Fibroblast of lung (primary cell): ENCODE measurements at regions not wholly inside any gene's neighbourhood (a gene's known extent, or its start where the extent isn't known, plus 50 kb on each side); places are given as distances from the start of the nearest gene placed in this dataset.
A peak's percentile ranks its signal among the peaks of the same experiment; 100 is the strongest.

Source experiments
- DNase-seq, 2 donors: peaks; one replicate each; pipeline versions ENCODE4 v3.0.0 to v3.0.0-alpha.2; 2010; ENCODE audit warnings: low read depth in 2 of 2
- H2AFZ ChIP-seq: 2 replicates; pipeline ENCODE4 v1.5.1; 2012; ENCODE audit warnings: low read length, control low read depth, inconsistent platforms
- H3K27ac ChIP-seq: 2 replicates; pipeline ENCODE4 v1.5.1; 2011; ENCODE audit warnings: low read length, control low read depth; ENCODE audit not compliant: insufficient read depth
- H3K27me3 ChIP-seq: 2 replicates; pipeline ENCODE4 v1.5.1; 2011; ENCODE audit warnings: mild to moderate bottlenecking, low read length; ENCODE audit not compliant: control insufficient read depth, insufficient read depth
- H3K36me3 ChIP-seq: 2 replicates; pipeline ENCODE4 v1.5.1; 2011; ENCODE audit warnings: low read length; ENCODE audit not compliant: control insufficient read depth, insufficient read depth
- H3K4me1 ChIP-seq: 2 replicates; pipeline ENCODE4 v1.5.1; 2011; ENCODE audit warnings: low read length; ENCODE audit not compliant: control insufficient read depth, insufficient read depth; ENCODE audit errors: extremely low read depth
- H3K4me2 ChIP-seq: 2 replicates; pipeline ENCODE4 v1.5.1; 2011; ENCODE audit warnings: low read length, control low read depth; ENCODE audit not compliant: insufficient read depth; ENCODE audit errors: extremely low read depth
- H3K4me3 ChIP-seq, 4 experiments: fragments of 200-600 bp in 1 of 4; sonication (generic) in 1 of 4; replicated peaks in 1 of 4; 2 replicates each; pipeline ENCODE4 v1.5.1; 2011 to 2016; ENCODE audit warnings: low read length in 4 of 4, low read depth in 3 of 4, mild to moderate bottlenecking in 3 of 4, control low read depth in 2 of 4, inconsistent platforms in 1 of 4, mixed read lengths in 1 of 4; ENCODE audit not compliant: insufficient read depth in 1 of 4; ENCODE audit errors: control extremely low read depth in 1 of 4
- H3K79me2 ChIP-seq: 2 replicates; pipeline ENCODE4 v1.5.1; 2012; ENCODE audit warnings: mild to moderate bottlenecking, low read length, inconsistent platforms; ENCODE audit not compliant: control insufficient read depth, insufficient read depth
- H3K9ac ChIP-seq: 2 replicates; pipeline ENCODE4 v1.5.1; 2011; ENCODE audit warnings: mild to moderate bottlenecking, low read length, control low read depth; ENCODE audit not compliant: insufficient read depth
- H3K9me3 ChIP-seq: 2 replicates; pipeline ENCODE4 v1.5.1; 2012; ENCODE audit warnings: low read depth, low read length; ENCODE audit not compliant: control insufficient read depth, insufficient read depth
- H4K20me1 ChIP-seq: 2 replicates; pipeline ENCODE4 v1.5.1; 2011; ENCODE audit warnings: low read length; ENCODE audit not compliant: control insufficient read depth, insufficient read depth; ENCODE audit errors: extremely low read depth
- EZH2 ChIP-seq: IDR thresholded peaks from 2 replicates; pipeline ENCODE4 v1.5.1; 2012; ENCODE audit warnings: low read length, control low read depth, mild to moderate bottlenecking; ENCODE audit errors: missing control alignments
- TF ChIP-seq, protein P1 (sequence below), 2 donors: IDR thresholded peaks in 1 of 2; conservative IDR thresholded peaks in 1 of 2; 1 replicate in 1 of 2; 2 replicates in 1 of 2; pipeline ENCODE4 v1.5.1; 2011 to 2012; ENCODE audit warnings: low read length in 2 of 2, control low read depth in 1 of 2, inconsistent platforms in 1 of 2, low read depth in 1 of 2, mild to moderate bottlenecking in 1 of 2

DNA sequence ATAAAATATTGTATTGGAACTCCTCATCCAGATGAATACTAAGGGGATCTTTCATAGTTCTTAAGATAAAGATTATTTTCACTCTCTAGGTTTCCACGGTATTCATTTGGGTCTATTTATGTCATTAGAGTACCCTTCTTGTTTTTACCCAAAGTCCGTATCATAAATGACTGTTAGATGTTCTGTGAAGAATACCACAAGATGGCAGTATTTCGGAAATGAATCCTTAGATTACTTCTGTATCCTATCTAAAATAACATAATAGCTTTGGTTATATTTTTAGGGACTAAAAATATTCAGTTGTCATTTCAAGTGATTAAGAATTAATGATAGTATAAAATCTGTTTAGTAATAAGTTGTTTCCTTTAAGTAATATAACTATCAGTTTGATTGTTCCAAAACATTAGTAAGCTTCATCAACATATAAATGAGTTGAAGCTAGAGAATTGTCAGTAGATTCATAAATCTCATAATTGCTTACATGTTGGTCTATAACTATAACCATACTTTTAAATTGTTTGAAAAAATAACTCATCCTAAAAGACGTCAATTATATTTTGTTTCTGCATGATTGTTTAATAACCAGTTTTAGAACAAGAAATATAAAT lies 337.5 kb upstream of the KCND2 start:
- H3K4me3 ChIP-seq: no peak overlapping the region
- DNase-seq: peak; percentile 25 to 79
- no peak overlapping the region for H3K9ac ChIP-seq
- no peak overlapping the region for H2AFZ ChIP-seq
- H3K27me3 ChIP-seq: no peaks in the 10 kb centered on the region
- no peak overlapping the region for H3K27ac ChIP-seq
- no peaks in the 10 kb centered on the region for H4K20me1 ChIP-seq
- H3K9me3 ChIP-seq: no peaks in the 10 kb centered on the region
- H3K36me3 ChIP-seq: no peaks in the 10 kb centered on the region
- TF ChIP-seq EZH2: no peak
- TF ChIP-seq, protein P1, sequence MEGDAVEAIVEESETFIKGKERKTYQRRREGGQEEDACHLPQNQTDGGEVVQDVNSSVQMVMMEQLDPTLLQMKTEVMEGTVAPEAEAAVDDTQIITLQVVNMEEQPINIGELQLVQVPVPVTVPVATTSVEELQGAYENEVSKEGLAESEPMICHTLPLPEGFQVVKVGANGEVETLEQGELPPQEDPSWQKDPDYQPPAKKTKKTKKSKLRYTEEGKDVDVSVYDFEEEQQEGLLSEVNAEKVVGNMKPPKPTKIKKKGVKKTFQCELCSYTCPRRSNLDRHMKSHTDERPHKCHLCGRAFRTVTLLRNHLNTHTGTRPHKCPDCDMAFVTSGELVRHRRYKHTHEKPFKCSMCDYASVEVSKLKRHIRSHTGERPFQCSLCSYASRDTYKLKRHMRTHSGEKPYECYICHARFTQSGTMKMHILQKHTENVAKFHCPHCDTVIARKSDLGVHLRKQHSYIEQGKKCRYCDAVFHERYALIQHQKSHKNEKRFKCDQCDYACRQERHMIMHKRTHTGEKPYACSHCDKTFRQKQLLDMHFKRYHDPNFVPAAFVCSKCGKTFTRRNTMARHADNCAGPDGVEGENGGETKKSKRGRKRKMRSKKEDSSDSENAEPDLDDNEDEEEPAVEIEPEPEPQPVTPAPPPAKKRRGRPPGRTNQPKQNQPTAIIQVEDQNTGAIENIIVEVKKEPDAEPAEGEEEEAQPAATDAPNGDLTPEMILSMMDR (conservative IDR thresholded peaks at IDR 0.05 in 1 of 2, IDR thresholded peaks at IDR 0.05 in 1 of 2; ENCODE audit: low read depth in 1 of 2, low read length in 2 of 2): peak in 1 of 2 donors; percentile 35
- H3K4me1 ChIP-seq: no peaks in the 10 kb centered on the region
- H3K79me2 ChIP-seq: no peaks in the 10 kb centered on the region
- no peak overlapping the region for H3K4me2 ChIP-seq

DNA sequence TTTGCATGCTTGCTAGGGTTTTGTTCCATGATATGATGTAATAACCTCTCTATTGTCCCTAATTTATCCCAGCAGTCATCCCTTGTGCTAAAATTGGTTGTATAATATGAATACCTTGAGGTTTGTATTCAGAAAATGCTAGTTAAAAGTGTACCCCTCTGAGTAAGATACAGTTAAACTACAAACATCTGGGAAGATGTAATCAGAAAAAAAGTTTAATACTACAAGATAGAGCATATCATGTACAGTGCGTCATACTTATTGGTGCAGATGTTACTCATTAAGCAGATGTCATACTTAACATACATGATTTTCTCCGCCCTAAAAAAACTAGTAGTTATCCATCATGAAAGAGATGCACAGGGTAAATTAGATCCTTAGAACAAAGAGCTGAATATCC lies 336.1 kb upstream of the KCND2 start:
- no peaks in the 10 kb centered on the region for H3K9me3 ChIP-seq
- no peak for TF ChIP-seq EZH2
- TF ChIP-seq, protein P1 (conservative IDR thresholded peaks at IDR 0.05 in 1 of 2, IDR thresholded peaks at IDR 0.05 in 1 of 2; ENCODE audit: low read depth in 1 of 2, low read length in 2 of 2): no peak
- no peak overlapping the region for H2AFZ ChIP-seq
- H3K36me3 ChIP-seq: no peaks in the 10 kb centered on the region
- no peak overlapping the region for H3K4me3 ChIP-seq
- H3K9ac ChIP-seq: no peak overlapping the region
- DNase-seq: no peak
- no peaks in the 10 kb centered on the region for H4K20me1 ChIP-seq
- H3K4me1 ChIP-seq: no peaks in the 10 kb centered on the region
- no peaks in the 10 kb centered on the region for H3K79me2 ChIP-seq
- H3K4me2 ChIP-seq: no peak overlapping the region
- no peak overlapping the region for H3K27ac ChIP-seq
- H3K27me3 ChIP-seq: no peaks in the 10 kb centered on the region

DNA sequence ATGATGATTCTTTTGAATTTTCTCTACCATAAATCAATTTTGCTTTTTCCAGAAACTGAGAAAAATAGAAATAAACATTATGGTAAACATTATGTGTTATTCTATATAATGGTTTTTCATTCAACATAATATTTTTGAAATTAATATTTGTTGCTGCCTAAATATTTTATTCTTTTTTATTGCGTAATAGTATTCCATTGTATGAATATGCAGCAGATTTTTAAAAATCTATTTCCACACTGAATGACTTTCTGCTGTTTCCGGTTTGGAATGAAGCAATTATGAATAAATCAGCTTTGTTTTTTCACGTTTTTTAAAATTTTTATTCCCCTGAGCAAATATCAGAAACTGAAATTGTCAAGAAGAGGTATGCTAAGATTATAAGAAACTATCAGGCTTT lies 335.2 kb upstream of the KCND2 start:
- no peaks in the 10 kb centered on the region for H3K36me3 ChIP-seq
- H3K4me3 ChIP-seq: no peak overlapping the region
- no peaks in the 10 kb centered on the region for H4K20me1 ChIP-seq
- no peak overlapping the region for H3K27ac ChIP-seq
- H3K9me3 ChIP-seq: no peaks in the 10 kb centered on the region
- no peak overlapping the region for H3K9ac ChIP-seq
- no peaks in the 10 kb centered on the region for H3K79me2 ChIP-seq
- no peaks in the 10 kb centered on the region for H3K4me1 ChIP-seq
- no peaks in the 10 kb centered on the region for H3K27me3 ChIP-seq
- H3K4me2 ChIP-seq: no peak overlapping the region
- DNase-seq: no peak
- no peak overlapping the region for H2AFZ ChIP-seq
- TF ChIP-seq, protein P1 (conservative IDR thresholded peaks at IDR 0.05 in 1 of 2, IDR thresholded peaks at IDR 0.05 in 1 of 2; ENCODE audit: low read depth in 1 of 2, low read length in 2 of 2): no peak
- no peak for TF ChIP-seq EZH2
